CD4-positive, alpha-beta T cell treated with Interleukin-6 at 100 ng/mL for 8 hours (primary cell): ENCODE measurements at regions not wholly inside any gene's neighbourhood (a gene's known extent, or its start where the extent isn't known, plus 50 kb on each side); places are given as distances from the start of the nearest gene placed in this dataset.

ENCODE experiments used
- DNase-seq: peaks from one replicate; pipeline ENCODE4 v3.0.0-alpha.2; 2020; ENCODE audit warnings: mixed read lengths, low spot score

GRCh38 chr4:14237911-14238310 is 610.4 kb upstream of the BOD1L1 start:
- DNase-seq, result no peak

GRCh38 chr4:14241574-14241973 is 614.0 kb upstream of the BOD1L1 start:
- no peak for DNase-seq

GRCh38 chr4:14247767-14248166 is 620.2 kb upstream of the BOD1L1 start:
- DNase-seq, result no peak

GRCh38 chr4:14249226-14249625 is 621.7 kb upstream of the BOD1L1 start:
- DNase-seq, result no peak

- no peak for DNase-seq
Measured at GRCh38 chr4:14254252-14254651, 626.7 kb upstream of the BOD1L1 start.

- no peak for DNase-seq
Measured at GRCh38 chr4:14254926-14255325, 627.4 kb upstream of the BOD1L1 start.

GRCh38 chr4:14257903-14258302 is 630.4 kb upstream of the BOD1L1 start:
- no peak for DNase-seq

- DNase-seq, result no peak
Measured at GRCh38 chr4:14259936-14260335, 632.4 kb upstream of the BOD1L1 start.

GRCh38 chr4:14260591-14260990 is 633.1 kb upstream of the BOD1L1 start:
- DNase-seq, result no peak

GRCh38 chr4:14262221-14262620 is 634.7 kb upstream of the BOD1L1 start:
- no peak for DNase-seq

GRCh38 chr4:14264437-14264836 is 636.9 kb upstream of the BOD1L1 start:
- no peak for DNase-seq

GRCh38 chr4:14265651-14266050 is 638.1 kb upstream of the BOD1L1 start:
- DNase-seq, result no peak

GRCh38 chr4:14267373-14268060 is 640.0 kb upstream of the BOD1L1 start:
- no peak for DNase-seq

- no peak for DNase-seq
Measured at GRCh38 chr4:14269824-14270223, 642.3 kb upstream of the BOD1L1 start.

GRCh38 chr4:14272206-14272605 is 644.7 kb upstream of the BOD1L1 start:
- no peak for DNase-seq

- DNase-seq, result no peak
Measured at GRCh38 chr4:14277505-14277904, 650.0 kb upstream of the BOD1L1 start.

- no peak for DNase-seq
Measured at GRCh38 chr4:14280567-14280966, 653.0 kb upstream of the BOD1L1 start.

- no peak for DNase-seq
Measured at GRCh38 chr4:14284578-14284977, 657.1 kb upstream of the BOD1L1 start.

- no peak for DNase-seq
Measured at GRCh38 chr4:14289708-14290107, 662.2 kb upstream of the BOD1L1 start.

- DNase-seq, result no peak
Measured at GRCh38 chr4:14293582-14293981, 666.1 kb upstream of the BOD1L1 start.

- DNase-seq, result no peak
Measured at GRCh38 chr4:14294611-14295010, 667.1 kb upstream of the BOD1L1 start.

- no peak for DNase-seq
Measured at GRCh38 chr4:14299166-14299565, 671.6 kb upstream of the BOD1L1 start.

- no peak for DNase-seq
Measured at GRCh38 chr4:14302021-14302420, 674.5 kb upstream of the BOD1L1 start.

GRCh38 chr4:14303856-14304255 is 676.3 kb upstream of the BOD1L1 start:
- DNase-seq, result no peak
